ENCODE measurements at regions not wholly inside any gene's neighbourhood (a gene's known extent, or its start where the extent isn't known, plus 50 kb on each side); places are given as distances from the start of the nearest gene placed in this dataset.

GRCh38 chr2:71832388-71832787 is 315.3 kb downstream of the CYP26B1 start:
- no peak for DNase-seq

GRCh38 chr2:71831193-71831577 is 316.5 kb downstream of the CYP26B1 start:
- no peak for DNase-seq

GRCh38 chr2:71830497-71831192 is 317.0 kb downstream of the CYP26B1 start:
- DNase-seq: no peak

- no peak for DNase-seq
Measured at GRCh38 chr2:71829008-71829407, 318.7 kb downstream of the CYP26B1 start.

GRCh38 chr2:71827973-71828372 is 319.7 kb downstream of the CYP26B1 start:
- DNase-seq: no peak

GRCh38 chr2:71827524-71827901 is 320.1 kb downstream of the CYP26B1 start:
- DNase-seq: no peak

- DNase-seq: no peak
Measured at GRCh38 chr2:71826826-71827523, 320.7 kb downstream of the CYP26B1 start.

GRCh38 chr2:71826299-71826698 is 321.4 kb downstream of the CYP26B1 start:
- no peak for DNase-seq

- no peak for DNase-seq
Measured at GRCh38 chr2:71824436-71824835, 323.2 kb downstream of the CYP26B1 start.

- no peak for DNase-seq
Measured at GRCh38 chr2:71823526-71823925, 324.1 kb downstream of the CYP26B1 start.

- no peak for DNase-seq
Measured at GRCh38 chr2:71822463-71822862, 325.2 kb downstream of the CYP26B1 start.

- no peak for DNase-seq
Measured at GRCh38 chr2:71821856-71822255, 325.8 kb downstream of the CYP26B1 start.

GRCh38 chr2:71816815-71817214 is 330.8 kb downstream of the CYP26B1 start:
- no peak for DNase-seq

GRCh38 chr2:71815701-71816474 is 331.8 kb downstream of the CYP26B1 start:
- DNase-seq: no peak

- DNase-seq: no peak
Measured at GRCh38 chr2:71814885-71815284, 332.8 kb downstream of the CYP26B1 start.

GRCh38 chr2:71813807-71814470 is 333.7 kb downstream of the CYP26B1 start:
- DNase-seq: no peak

- no peak for DNase-seq
Measured at GRCh38 chr2:71813315-71813714, 334.3 kb downstream of the CYP26B1 start.

- DNase-seq: no peak
Measured at GRCh38 chr2:71812736-71813135, 334.9 kb downstream of the CYP26B1 start.

- DNase-seq: no peak
Measured at GRCh38 chr2:71811726-71812125, 335.9 kb downstream of the CYP26B1 start.

GRCh38 chr2:71811157-71811556 is 336.5 kb downstream of the CYP26B1 start:
- DNase-seq: no peak

- no peak for DNase-seq
Measured at GRCh38 chr2:71807581-71808451, 339.8 kb downstream of the CYP26B1 start.

- no peak for DNase-seq
Measured at GRCh38 chr2:71806432-71806831, 341.2 kb downstream of the CYP26B1 start.
